PC-9 (cell line): ENCODE measurements at regions not wholly inside any gene's neighbourhood (a gene's known extent, or its start where the extent isn't known, plus 50 kb on each side); places are given as distances from the start of the nearest gene placed in this dataset.

Source experiments
- CTCF ChIP-seq: fragments of 200-600 bp; sonication (generic); conservative IDR thresholded peaks from 2 replicates; pipeline ENCODE4 v1.6.1; 2017; ENCODE audit warnings: mixed run types, antibody characterized with exemption, mild to moderate bottlenecking, moderate library complexity
- EZH2 ChIP-seq: fragments of 200-600 bp; sonication (generic); IDR thresholded peaks from 2 replicates; pipeline ENCODE4 v1.8.0; 2017; ENCODE audit warnings: antibody characterized with exemption, low read depth

- TF ChIP-seq CTCF (no peak), EZH2 (no peak)
These were observed 62.0 kb upstream of the DAB2 start for GRCh38 chr5:39486790-39487189.
